Caco-2 (cell line): ENCODE measurements at regions not wholly inside any gene's neighbourhood (a gene's known extent, or its start where the extent isn't known, plus 50 kb on each side); places are given as distances from the start of the nearest gene placed in this dataset.

Source experiments
- BruUV-seq: library from RNA; stranded (reverse); fragments of 400-500 nt; replicated peaks from 2 replicates; lab custom pipeline; 2021; lab: Mats Ljungman, UMichigan
- CTCF ChIA-PET: fragments of 300-600 bp; sonication (Branson Sonifier 250); formaldehyde crosslinking; loops from one replicate; lab custom pipeline; 2022; ENCODE audit warnings: antibody characterized with exemption; lab: Charles Lee
- POLR2A ChIA-PET: fragments of 300-600 bp; sonication (Branson Sonifier 250); formaldehyde crosslinking; loops from one replicate; lab custom pipeline; 2022; ENCODE audit warnings: antibody characterized with exemption; lab: Charles Lee
- DNase-seq, 2 experiments: peaks; one replicate each; pipeline versions ENCODE4 v3.0.0 to v3.0.0-alpha.2; 2020 to 2022
- H3K27me3 ChIP-seq: replicated peaks from 2 replicates; pipeline ENCODE4 v1.6.0; 2011; ENCODE audit warnings: low read length; ENCODE audit not compliant: control insufficient read depth, insufficient read depth
- H3K36me3 ChIP-seq: 2 replicates; pipeline ENCODE4 v1.5.1; 2011; ENCODE audit warnings: low read length; ENCODE audit not compliant: control insufficient read depth, insufficient read depth
- H3K4me1 ChIP-seq: fragments of 250-450 bp; sonication (Bioruptor Pico); 2 replicates; pipeline ENCODE4 v1.5.1; 2020; ENCODE audit warnings: mild to moderate bottlenecking
- H3K4me3 ChIP-seq: 2 replicates; pipeline ENCODE4 v1.5.1; 2011; ENCODE audit warnings: low read depth, mild to moderate bottlenecking, control low read depth, low read length
- H3K9me3 ChIP-seq: fragments of 250-450 bp; sonication (Bioruptor Pico); 2 replicates; pipeline ENCODE4 v1.5.1; 2020; ENCODE audit warnings: mild to moderate bottlenecking, moderate library complexity
- H3K27ac Mint-ChIP-seq: one replicate; pipeline ENCODE4 v1.8.0; 2022; ENCODE audit warnings: mixed read lengths; ENCODE audit not compliant: unreplicated experiment
- H3K27me3 Mint-ChIP-seq: one replicate; pipeline ENCODE4 v1.8.0; 2022; ENCODE audit warnings: mixed read lengths; ENCODE audit not compliant: insufficient read depth, unreplicated experiment
- H3K36me3 Mint-ChIP-seq: one replicate; pipeline ENCODE4 v1.8.0; 2022; ENCODE audit warnings: mild to moderate bottlenecking, mixed read lengths; ENCODE audit not compliant: insufficient read depth, unreplicated experiment
- H3K4me1 Mint-ChIP-seq: one replicate; pipeline ENCODE4 v1.8.0; 2022; ENCODE audit warnings: low read depth, mixed read lengths; ENCODE audit not compliant: unreplicated experiment
- H3K4me3 Mint-ChIP-seq: one replicate; pipeline ENCODE4 v1.8.0; 2022; ENCODE audit warnings: mild to moderate bottlenecking, moderate library complexity, mixed read lengths; ENCODE audit not compliant: unreplicated experiment
- H3K9me3 Mint-ChIP-seq: one replicate; pipeline ENCODE4 v1.8.0; 2022; ENCODE audit warnings: mixed read lengths; ENCODE audit not compliant: unreplicated experiment
- CTCF ChIP-seq, 2 experiments: fragments of 200-600 bp in 1 of 2; IDR thresholded peaks; 1 replicate in 1 of 2; 2 replicates in 1 of 2; pipeline versions ENCODE4 v1.5.1 to v1.8.0; 2011 to 2022; ENCODE audit warnings: antibody characterized with exemption in 1 of 2, control low read depth in 1 of 2, inconsistent platforms in 1 of 2, low read depth in 1 of 2, low read length in 1 of 2, mild to moderate bottlenecking in 1 of 2, moderate library complexity in 1 of 2; ENCODE audit not compliant: insufficient read depth in 1 of 2, severe bottlenecking in 1 of 2, unreplicated experiment in 1 of 2
- intact Hi-C: fragments of 100-400 bp; cut with micrococcal nuclease; formaldehyde crosslinking; loops from one replicate; pipeline ENCODE4 v1.10.0; 2022; ENCODE audit not compliant: unreplicated experiment

GRCh38 chr4:125676156-125676555 lies 361.4 kb downstream of the FAT4 start:
- Mint-ChIP-seq H3K27me3 (no peaks in the 10 kb centered on the region), H3K9me3 (no peaks in the 10 kb centered on the region), H3K36me3 (no peaks in the 10 kb centered on the region), H3K27ac (no peak overlapping the region), H3K4me3 (no peak overlapping the region), H3K4me1 (no peaks in the 10 kb centered on the region)
- no peak overlapping the region for H3K4me3 ChIP-seq
- H3K4me1 ChIP-seq = no peaks in the 10 kb centered on the region
- POLR2A ChIA-PET = no interaction called here
- no TSS peak for BruUV-seq
- H3K27me3 ChIP-seq = no peaks in the 10 kb centered on the region
- no peaks in the 10 kb centered on the region for H3K36me3 ChIP-seq
- H3K9me3 ChIP-seq = no peaks in the 10 kb centered on the region
- CTCF ChIA-PET = no interaction called here
- DNase-seq = no peak
- TF ChIP-seq CTCF (IDR thresholded peaks at IDR 0.05; ENCODE audit: insufficient read depth in 1 of 2, low read depth in 1 of 2, low read length in 1 of 2, severe bottlenecking in 1 of 2, unreplicated experiment in 1 of 2) = no peak
- intact Hi-C loops = no loop called here

GRCh38 chr4:125676583-125676982 lies 361.8 kb downstream of the FAT4 start:
- H3K4me3 Mint-ChIP-seq = no peak overlapping the region
- no peaks in the 10 kb centered on the region for H3K27me3 ChIP-seq
- H3K4me1 Mint-ChIP-seq = no peaks in the 10 kb centered on the region
- TF ChIP-seq CTCF (IDR thresholded peaks at IDR 0.05; ENCODE audit: insufficient read depth in 1 of 2, low read depth in 1 of 2, low read length in 1 of 2, severe bottlenecking in 1 of 2, unreplicated experiment in 1 of 2) = no peak
- H3K27ac Mint-ChIP-seq = no peak overlapping the region
- no peaks in the 10 kb centered on the region for H3K9me3 Mint-ChIP-seq
- ChIA-PET POLR2A (no interaction called here), CTCF (no interaction called here)
- no TSS peak for BruUV-seq
- H3K27me3 Mint-ChIP-seq = no peaks in the 10 kb centered on the region
- H3K4me1 ChIP-seq = no peaks in the 10 kb centered on the region
- no peaks in the 10 kb centered on the region for H3K36me3 ChIP-seq
- no peak for DNase-seq
- H3K36me3 Mint-ChIP-seq = no peaks in the 10 kb centered on the region
- no peaks in the 10 kb centered on the region for H3K9me3 ChIP-seq
- intact Hi-C loops = no loop called here
- no peak overlapping the region for H3K4me3 ChIP-seq

GRCh38 chr4:125677665-125678307 lies 363.0 kb downstream of the FAT4 start:
- Histone ChIP-seq H3K4me1 (no peaks in the 10 kb centered on the region), H3K9me3 (no peaks in the 10 kb centered on the region), H3K36me3 (no peaks in the 10 kb centered on the region), H3K4me3 (no peak overlapping the region), H3K27me3 (no peaks in the 10 kb centered on the region)
- Mint-ChIP-seq H3K27ac (no peak overlapping the region), H3K4me3 (no peak overlapping the region), H3K36me3 (no peaks in the 10 kb centered on the region), H3K27me3 (no peaks in the 10 kb centered on the region), H3K4me1 (no peaks in the 10 kb centered on the region), H3K9me3 (no peaks in the 10 kb centered on the region)
- intact Hi-C loops = no loop called here
- BruUV-seq = no TSS peak
- ChIA-PET POLR2A (no interaction called here), CTCF (no interaction called here)
- no peak for TF ChIP-seq CTCF (IDR thresholded peaks at IDR 0.05; ENCODE audit: insufficient read depth in 1 of 2, low read depth in 1 of 2, low read length in 1 of 2, severe bottlenecking in 1 of 2, unreplicated experiment in 1 of 2)
- no peak for DNase-seq
